H1 (cell line): ENCODE measurements at regions not wholly inside any gene's neighbourhood (a gene's known extent, or its start where the extent isn't known, plus 50 kb on each side); places are given as distances from the start of the nearest gene placed in this dataset.

Source experiments
- CTCF ChIA-PET: fragments of 300-600 bp; sonication (Branson Sonifier 250); formaldehyde crosslinking; loops from one replicate; lab custom pipeline; 2021; ENCODE audit not compliant: partially characterized antibody; lab: Charles Lee
- POLR2A ChIA-PET: fragments of 300-600 bp; sonication (Branson Sonifier 250); formaldehyde crosslinking; loops from one replicate; lab custom pipeline; 2021; ENCODE audit warnings: inconsistent platforms; ENCODE audit not compliant: partially characterized antibody; lab: Charles Lee
- DNase-seq, 2 experiments: peaks; one replicate each; pipeline versions ENCODE4 v3.0.0 to v3.0.0-alpha.2; 2010 to 2022; ENCODE audit warnings: low spot score in 2 of 2, low read depth in 1 of 2, mixed read lengths in 1 of 2
- FAIRE-seq: peaks from 2 replicates; lab custom pipeline; 2011; peaks lifted over from hg19 to GRCh38; lab: Jason Lieb, UNC
- H2AFZ ChIP-seq: 2 replicates; pipeline ENCODE4 v1.8.1; 2012; ENCODE audit warnings: low read length, inconsistent platforms
- H2AK5ac ChIP-seq: 2 replicates; pipeline ENCODE4 v1.6.1; 2013; ENCODE audit warnings: low read depth, low read length
- H2BK120ac ChIP-seq: replicated peaks from 2 replicates; pipeline ENCODE3; 2013; ENCODE audit warnings: low read depth, low read length, inconsistent platforms
- H2BK12ac ChIP-seq: 2 replicates; pipeline ENCODE4 v1.6.1; 2013; ENCODE audit warnings: low read depth, low read length
- H2BK15ac ChIP-seq: 2 replicates; pipeline ENCODE4 v1.6.1; 2013; ENCODE audit warnings: low read length
- H2BK20ac ChIP-seq: 2 replicates; pipeline ENCODE4 v1.6.1; 2013; ENCODE audit warnings: low read length
- H2BK5ac ChIP-seq: 2 replicates; pipeline ENCODE4 v1.6.1; 2013; ENCODE audit warnings: low read depth, low read length
- H3K14ac ChIP-seq: 2 replicates; pipeline ENCODE4 v1.6.1; 2013; ENCODE audit warnings: inconsistent platforms; ENCODE audit not compliant: insufficient read length
- H3K18ac ChIP-seq: 2 replicates; pipeline ENCODE4 v1.6.1; 2013; ENCODE audit warnings: low read length; ENCODE audit errors: extremely low read depth
- H3K23ac ChIP-seq: 2 replicates; pipeline ENCODE4 v1.6.1; 2013; ENCODE audit warnings: inconsistent platforms; ENCODE audit not compliant: insufficient read length
- H3K23me2 ChIP-seq: 2 replicates; pipeline ENCODE4 v1.6.1; 2013; ENCODE audit warnings: low read depth, low read length
- H3K27ac ChIP-seq: 2 replicates; pipeline ENCODE4 v1.6.1; 2011; ENCODE audit warnings: low read depth, low read length, inconsistent platforms
- H3K27me3 ChIP-seq, 4 experiments: replicated peaks in 1 of 4; 1 replicate in 1 of 4; 2 replicates in 3 of 4; pipeline versions ENCODE4 v1.6.1 to v1.8.1; 2011 to 2013; ENCODE audit warnings: low read length in 3 of 4, mild to moderate bottlenecking in 3 of 4, inconsistent platforms in 2 of 4, mixed read lengths in 2 of 4, moderate library complexity in 1 of 4; ENCODE audit not compliant: control insufficient read depth in 3 of 4, insufficient read depth in 3 of 4; ENCODE audit errors: extremely low read depth in 1 of 4
- H3K36me3 ChIP-seq, 4 experiments: 2 replicates each; pipeline versions ENCODE4 v1.6.1 to v1.8.1; 2011 to 2013; ENCODE audit warnings: mild to moderate bottlenecking in 4 of 4, low read length in 3 of 4, moderate library complexity in 2 of 4, control low read depth in 1 of 4, inconsistent platforms in 1 of 4; ENCODE audit not compliant: insufficient read depth in 4 of 4, control insufficient read depth in 2 of 4
- H3K4ac ChIP-seq: replicated peaks from 2 replicates; pipeline ENCODE3; 2013; ENCODE audit warnings: low read length, low read depth, mixed read lengths, inconsistent platforms; ENCODE audit not compliant: insufficient read length
- H3K4me1 ChIP-seq, 4 experiments: replicated peaks in 1 of 4; 1 replicate in 1 of 4; 2 replicates in 3 of 4; pipeline versions ENCODE4 v1.6.1 to v1.8.1; 2011 to 2013; ENCODE audit warnings: low read length in 3 of 4, inconsistent platforms in 2 of 4, mixed read lengths in 1 of 4; ENCODE audit not compliant: insufficient read depth in 4 of 4, control insufficient read depth in 3 of 4
- H3K4me2 ChIP-seq, 2 experiments: 2 replicates each; pipeline versions ENCODE4 v1.6.1 to v1.8.1; 2011 to 2013; ENCODE audit warnings: low read depth in 2 of 2, low read length in 2 of 2, control low read depth in 1 of 2, inconsistent platforms in 1 of 2, mild to moderate bottlenecking in 1 of 2; ENCODE audit not compliant: insufficient read depth in 1 of 2
- H3K4me3 ChIP-seq, 4 experiments: fragments of 200-600, 300-600 bp in 1 of 4; sonication (generic), shearing (Covaris generic), sonication (Bioruptor Twin) in 1 of 4; 2 replicates each; pipeline versions ENCODE4 v1.5.1 to v1.8.1; 2011 to 2016; ENCODE audit warnings: low read length in 4 of 4, low read depth in 3 of 4, control low read depth in 2 of 4, inconsistent platforms in 2 of 4, mild to moderate bottlenecking in 2 of 4, mixed read lengths in 1 of 4, moderate library complexity in 1 of 4; ENCODE audit not compliant: insufficient read depth in 2 of 4; ENCODE audit errors: extremely low read depth in 1 of 4
- H3K56ac ChIP-seq: replicated peaks from 2 replicates; pipeline ENCODE3; 2013; ENCODE audit warnings: low read depth, mild to moderate bottlenecking, mixed read lengths, low read length, inconsistent platforms; ENCODE audit not compliant: insufficient read length
- H3K79me1 ChIP-seq: 2 replicates; pipeline ENCODE4 v1.6.1; 2013; ENCODE audit warnings: low read depth, low read length, control low read depth
- H3K79me2 ChIP-seq, 2 experiments: 2 replicates each; pipeline versions ENCODE4 v1.6.1 to v1.8.1; 2012 to 2013; ENCODE audit warnings: low read length in 2 of 2, mild to moderate bottlenecking in 2 of 2, inconsistent platforms in 1 of 2; ENCODE audit not compliant: insufficient read depth in 2 of 2, control insufficient read depth in 1 of 2
- H3K9ac ChIP-seq, 4 experiments: replicated peaks in 1 of 4; 1 replicate in 1 of 4; 2 replicates in 3 of 4; pipeline versions ENCODE4 v1.6.1 to v1.8.1; 2011 to 2013; ENCODE audit warnings: low read depth in 3 of 4, low read length in 3 of 4, control low read depth in 2 of 4, mild to moderate bottlenecking in 2 of 4, moderate library complexity in 2 of 4, inconsistent platforms in 1 of 4; ENCODE audit errors: extremely low read depth in 1 of 4
- H3K9me3 ChIP-seq, 2 experiments: 2 replicates each; pipeline versions ENCODE4 v1.6.1 to v1.8.1; 2012 to 2013; ENCODE audit warnings: mild to moderate bottlenecking in 2 of 2, moderate library complexity in 2 of 2, control low read depth in 1 of 2, inconsistent platforms in 1 of 2, low read depth in 1 of 2, low read length in 1 of 2, mixed read lengths in 1 of 2; ENCODE audit not compliant: insufficient read depth in 2 of 2
- H4K20me1 ChIP-seq, 2 experiments: replicated peaks in 1 of 2; 2 replicates each; pipeline versions ENCODE3 to v1.8.1; 2011 to 2013; ENCODE audit warnings: inconsistent platforms in 2 of 2, low read length in 2 of 2, mild to moderate bottlenecking in 1 of 2; ENCODE audit not compliant: insufficient read depth in 2 of 2, control insufficient read depth in 1 of 2
- H4K5ac ChIP-seq: 2 replicates; pipeline ENCODE4 v1.6.1; 2013; ENCODE audit warnings: low read length, low read depth, mixed read lengths, inconsistent platforms; ENCODE audit not compliant: insufficient read length
- H4K8ac ChIP-seq: 2 replicates; pipeline ENCODE4 v1.8.0; 2013; ENCODE audit warnings: mild to moderate bottlenecking, moderate library complexity, low read length, inconsistent platforms; ENCODE audit not compliant: insufficient read depth; ENCODE audit errors: extremely low read depth
- H4K91ac ChIP-seq: replicated peaks from 2 replicates; pipeline ENCODE3; 2013; ENCODE audit warnings: low read length, mixed read lengths, inconsistent platforms; ENCODE audit not compliant: insufficient read length
- ASH2L ChIP-seq: fragments of 200-600, 300-600 bp; sonication (generic); IDR thresholded peaks from one replicate; pipeline ENCODE4 v1.7.1; 2017; ENCODE audit warnings: low read length
- EZH2 ChIP-seq: fragments of 200-600 bp; sonication (generic); IDR thresholded peaks from 2 replicates; pipeline ENCODE4 v1.7.1; 2012; ENCODE audit warnings: low read depth, mild to moderate bottlenecking, moderate library complexity, low read length, inconsistent platforms; ENCODE audit not compliant: severe bottlenecking
- FOSL1 ChIP-seq: IDR thresholded peaks from 2 replicates; pipeline ENCODE4 v1.6.1; 2011; ENCODE audit warnings: mild to moderate bottlenecking, low read depth, low read length, moderate library complexity; ENCODE audit not compliant: insufficient read depth
- SP1 ChIP-seq: IDR thresholded peaks from 2 replicates; pipeline ENCODE4 v1.6.1; 2011; ENCODE audit warnings: low read depth, low read length
- WGBS, 2 experiments: shearing (Covaris generic) in 1 of 2; methylation state at CpG; one replicate each; pipeline versions ENCODE4 v1.1.6 to v1.1.7; 2013 to 2015; ENCODE audit warnings: low lambda C conversion rate in 2 of 2, mixed read lengths in 2 of 2, inconsistent platforms in 1 of 2, low coverage in 1 of 2, missing lambda C conversion rate in 1 of 2; ENCODE audit not compliant: insufficient replicate concordance in 2 of 2, insufficient coverage in 1 of 2, insufficient read length in 1 of 2; ENCODE audit errors: extremely low coverage in 1 of 2, missing lambda C conversion rate in 1 of 2; 5-methylcytosine and 5-hydroxymethylcytosine counted together

GRCh38 chrX:150254909-150255308 is 108.2 kb upstream of the MAMLD1 start:
- Histone ChIP-seq H3K4me2 (no peak overlapping the region), H3K18ac (no peak overlapping the region), H2BK15ac (no peak overlapping the region), H3K4me3 (no peak overlapping the region), H3K23ac (no peak overlapping the region), H3K4ac (no peak overlapping the region), H3K9ac (no peak overlapping the region), H2AK5ac (no peak overlapping the region), H3K23me2 (no peaks in the 10 kb centered on the region), H3K56ac (no peak overlapping the region), H3K79me1 (no peaks in the 10 kb centered on the region), H2BK12ac (no peak overlapping the region), H3K27ac (no peak overlapping the region), H3K9me3 (no peaks in the 10 kb centered on the region), H2BK20ac (no peak overlapping the region), H4K8ac (no peak overlapping the region), H2AFZ (no peak overlapping the region), H3K14ac (no peak overlapping the region), H3K4me1 (no peaks in the 10 kb centered on the region), H4K5ac (no peak overlapping the region), H4K20me1 (no peaks in the 10 kb centered on the region), H3K79me2 (no peaks in the 10 kb centered on the region), H4K91ac (no peak overlapping the region), H3K27me3 (no peaks in the 10 kb centered on the region), H2BK120ac (no peak overlapping the region), H3K36me3 (no peaks in the 10 kb centered on the region), H2BK5ac (no peak overlapping the region)
- TF ChIP-seq EZH2 = no peak
- TF ChIP-seq FOSL1 = no peak
- no peak for TF ChIP-seq SP1
- TF ChIP-seq ASH2L = no peak
- WGBS, 2 experiments = 86% methylated on average over 2 of the region's 3 CpGs; no CpG with 5 or more reads in 1 of the 2 experiments
- ChIA-PET POLR2A (no interaction called here), CTCF (no interaction called here)
- DNase-seq = peak in 1 of 2 experiments; percentile 20
- FAIRE-seq = no peak
